ENCODE measurements at regions not wholly inside any gene's neighbourhood (a gene's known extent, or its start where the extent isn't known, plus 50 kb on each side); places are given as distances from the start of the nearest gene placed in this dataset.

GRCh38 chr10:33982995-33983394 is 648.5 kb upstream of the NRP1 start:
- H3K27ac ChIP-seq (ENCODE audit: low read depth, low read length), result no peak overlapping the region
- no peaks in the 10 kb centered on the region for H3K36me3 ChIP-seq (ENCODE audit: insufficient read depth, low read length)
- TF ChIP-seq, protein P1, sequence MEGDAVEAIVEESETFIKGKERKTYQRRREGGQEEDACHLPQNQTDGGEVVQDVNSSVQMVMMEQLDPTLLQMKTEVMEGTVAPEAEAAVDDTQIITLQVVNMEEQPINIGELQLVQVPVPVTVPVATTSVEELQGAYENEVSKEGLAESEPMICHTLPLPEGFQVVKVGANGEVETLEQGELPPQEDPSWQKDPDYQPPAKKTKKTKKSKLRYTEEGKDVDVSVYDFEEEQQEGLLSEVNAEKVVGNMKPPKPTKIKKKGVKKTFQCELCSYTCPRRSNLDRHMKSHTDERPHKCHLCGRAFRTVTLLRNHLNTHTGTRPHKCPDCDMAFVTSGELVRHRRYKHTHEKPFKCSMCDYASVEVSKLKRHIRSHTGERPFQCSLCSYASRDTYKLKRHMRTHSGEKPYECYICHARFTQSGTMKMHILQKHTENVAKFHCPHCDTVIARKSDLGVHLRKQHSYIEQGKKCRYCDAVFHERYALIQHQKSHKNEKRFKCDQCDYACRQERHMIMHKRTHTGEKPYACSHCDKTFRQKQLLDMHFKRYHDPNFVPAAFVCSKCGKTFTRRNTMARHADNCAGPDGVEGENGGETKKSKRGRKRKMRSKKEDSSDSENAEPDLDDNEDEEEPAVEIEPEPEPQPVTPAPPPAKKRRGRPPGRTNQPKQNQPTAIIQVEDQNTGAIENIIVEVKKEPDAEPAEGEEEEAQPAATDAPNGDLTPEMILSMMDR (IDR thresholded peaks at IDR 0.05; ENCODE audit: extremely low read depth, low read depth, low read length), result no peak
- H3K4me3 ChIP-seq (ENCODE audit: insufficient read depth, low read length), result no peak overlapping the region
- H4K20me1 ChIP-seq (ENCODE audit: insufficient read depth, low read length), result no peaks in the 10 kb centered on the region
- no peak overlapping the region for H2AFZ ChIP-seq (ENCODE audit: low read length)
- no peaks in the 10 kb centered on the region for H3K79me2 ChIP-seq (ENCODE audit: insufficient read depth, low read length)
- no peaks in the 10 kb centered on the region for H3K9me3 ChIP-seq (ENCODE audit: low read depth, low read length)
- no peaks in the 10 kb centered on the region for H3K4me1 ChIP-seq (ENCODE audit: insufficient read depth, low read length)
- no peak for DNase-seq (ENCODE audit: insufficient read length, low spot score, missing footprints)
- H3K27me3 ChIP-seq (ENCODE audit: insufficient read depth, low read length), result peaks cover 14% of the 10 kb centered on the region
- H3K4me2 ChIP-seq (ENCODE audit: insufficient read depth, low read length), result no peak overlapping the region

GRCh38 chr10:33981301-33981700 is 646.8 kb upstream of the NRP1 start:
- Histone ChIP-seq H3K9me3 (ENCODE audit: low read depth, low read length) (no peaks in the 10 kb centered on the region), H2AFZ (ENCODE audit: low read length) (no peak overlapping the region), H4K20me1 (ENCODE audit: insufficient read depth, low read length) (no peaks in the 10 kb centered on the region), H3K36me3 (ENCODE audit: insufficient read depth, low read length) (no peaks in the 10 kb centered on the region), H3K27me3 (ENCODE audit: insufficient read depth, low read length) (peaks cover 14% of the 10 kb centered on the region), H3K4me1 (ENCODE audit: insufficient read depth, low read length) (no peaks in the 10 kb centered on the region), H3K4me2 (ENCODE audit: insufficient read depth, low read length) (no peak overlapping the region), H3K4me3 (ENCODE audit: insufficient read depth, low read length) (no peak overlapping the region), H3K27ac (ENCODE audit: low read depth, low read length) (no peak overlapping the region), H3K79me2 (ENCODE audit: insufficient read depth, low read length) (no peaks in the 10 kb centered on the region)
- TF ChIP-seq, protein P1 (IDR thresholded peaks at IDR 0.05; ENCODE audit: extremely low read depth, low read depth, low read length), result no peak
- DNase-seq (ENCODE audit: insufficient read length, low spot score, missing footprints), result no peak

DNA sequence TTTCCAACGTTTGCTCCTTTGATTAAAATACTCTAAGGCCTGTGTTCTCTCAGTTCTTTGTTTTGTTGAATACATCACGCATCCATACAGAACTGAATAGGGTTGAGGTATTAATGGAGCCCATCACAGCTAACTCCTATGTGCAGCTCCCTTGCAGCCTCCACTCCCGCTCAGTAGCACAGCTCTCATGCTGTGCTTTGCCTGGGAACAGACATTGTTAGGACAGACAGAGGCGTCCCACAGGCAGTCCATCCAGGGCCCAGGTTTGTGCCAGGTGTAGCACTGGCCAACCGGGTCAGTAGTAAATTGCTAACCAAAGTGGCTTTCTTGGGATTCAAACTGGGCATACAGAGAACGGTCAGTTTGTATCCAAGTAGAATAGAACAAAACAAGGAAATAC is 644.7 kb upstream of the NRP1 start:
- Histone ChIP-seq H3K4me3 (ENCODE audit: insufficient read depth, low read length) (no peak overlapping the region), H3K4me1 (ENCODE audit: insufficient read depth, low read length) (no peaks in the 10 kb centered on the region), H3K4me2 (ENCODE audit: insufficient read depth, low read length) (no peak overlapping the region), H3K27ac (ENCODE audit: low read depth, low read length) (no peak overlapping the region), H3K79me2 (ENCODE audit: insufficient read depth, low read length) (no peaks in the 10 kb centered on the region), H3K27me3 (ENCODE audit: insufficient read depth, low read length) (peaks cover 19% of the 10 kb centered on the region), H3K36me3 (ENCODE audit: insufficient read depth, low read length) (no peaks in the 10 kb centered on the region), H2AFZ (ENCODE audit: low read length) (no peak overlapping the region), H4K20me1 (ENCODE audit: insufficient read depth, low read length) (no peaks in the 10 kb centered on the region), H3K9me3 (ENCODE audit: low read depth, low read length) (no peaks in the 10 kb centered on the region)
- DNase-seq (ENCODE audit: insufficient read length, low spot score, missing footprints), result no peak
- TF ChIP-seq, protein P1 (IDR thresholded peaks at IDR 0.05; ENCODE audit: extremely low read depth, low read depth, low read length), result no peak

GRCh38 chr10:33975481-33975880 is 641.0 kb upstream of the NRP1 start:
- no peak overlapping the region for H2AFZ ChIP-seq (ENCODE audit: low read length)
- H3K4me2 ChIP-seq (ENCODE audit: insufficient read depth, low read length), result no peak overlapping the region
- H3K9me3 ChIP-seq (ENCODE audit: low read depth, low read length), result no peaks in the 10 kb centered on the region
- no peak overlapping the region for H3K4me3 ChIP-seq (ENCODE audit: insufficient read depth, low read length)
- no peaks in the 10 kb centered on the region for H4K20me1 ChIP-seq (ENCODE audit: insufficient read depth, low read length)
- H3K79me2 ChIP-seq (ENCODE audit: insufficient read depth, low read length), result no peaks in the 10 kb centered on the region
- H3K4me1 ChIP-seq (ENCODE audit: insufficient read depth, low read length), result no peaks in the 10 kb centered on the region
- no peak overlapping the region for H3K27ac ChIP-seq (ENCODE audit: low read depth, low read length)
- no peaks in the 10 kb centered on the region for H3K36me3 ChIP-seq (ENCODE audit: insufficient read depth, low read length)
- H3K27me3 ChIP-seq (ENCODE audit: insufficient read depth, low read length), result peaks cover 21% of the 10 kb centered on the region
- no peak for DNase-seq (ENCODE audit: insufficient read length, low spot score, missing footprints)
- TF ChIP-seq, protein P1 (IDR thresholded peaks at IDR 0.05; ENCODE audit: extremely low read depth, low read depth, low read length), result no peak

All from osteoblast (primary cell).